ENCODE measurements at regions not wholly inside any gene's neighbourhood (a gene's known extent, or its start where the extent isn't known, plus 50 kb on each side); places are given as distances from the start of the nearest gene placed in this dataset.
"Not testable (repeated sequence)": the region's sequence is repeated elsewhere in the genome, so short reads cannot be mapped to it uniquely, and the experiment has no call there.

DNA sequence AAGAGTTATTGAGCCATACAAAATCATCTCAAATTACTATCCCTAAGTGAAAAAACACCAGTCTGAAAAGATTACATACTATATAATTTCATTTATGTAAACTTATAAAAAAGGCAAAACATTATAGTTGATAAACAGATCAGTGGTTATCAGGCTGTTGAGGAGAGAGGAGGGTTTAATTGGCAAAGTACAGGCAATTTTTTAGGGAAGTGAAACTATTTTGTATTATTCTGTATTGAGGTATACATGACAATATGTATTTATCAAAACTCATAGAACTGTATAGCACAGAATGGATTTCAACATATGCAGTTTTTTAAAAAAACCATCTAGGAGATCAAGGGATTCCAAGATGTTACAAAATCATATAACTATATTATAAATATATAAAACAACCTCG is 403.7 kb downstream of the LTN1 start:
- Mint-ChIP-seq H3K27ac (ENCODE audit: unreplicated experiment) (no peak overlapping the region), H3K4me1 (ENCODE audit: low read depth, unreplicated experiment) (no peaks in the 10 kb centered on the region), H3K9me3 (ENCODE audit: unreplicated experiment) (peaks cover 11% of the 10 kb centered on the region), H3K36me3 (ENCODE audit: insufficient read depth, unreplicated experiment) (no peaks in the 10 kb centered on the region), H3K4me3 (ENCODE audit: unreplicated experiment) (no peak overlapping the region), H3K27me3 (ENCODE audit: insufficient read depth, unreplicated experiment) (no peaks in the 10 kb centered on the region)
- ChIA-PET POLR2A (no interaction called here), CTCF (no interaction called here)
- Histone ChIP-seq H3K4me1 (peaks cover 9% of the 10 kb centered on the region; the same call in 1 of the 2 replicates), H3K9me3 (no peaks in the 10 kb centered on the region), H3K36me3 (ENCODE audit: control insufficient read depth, insufficient read depth, low read length) (no peaks in the 10 kb centered on the region), H3K4me3 (ENCODE audit: low read depth, low read length) (no peak overlapping the region), H3K27me3 (replicated peaks; ENCODE audit: control insufficient read depth, insufficient read depth, low read length) (no peaks in the 10 kb centered on the region)
- intact Hi-C loops (cut with micrococcal nuclease; ENCODE audit: unreplicated experiment) = no loop called here
- DNase-seq = no peak
- TF ChIP-seq, protein P1, sequence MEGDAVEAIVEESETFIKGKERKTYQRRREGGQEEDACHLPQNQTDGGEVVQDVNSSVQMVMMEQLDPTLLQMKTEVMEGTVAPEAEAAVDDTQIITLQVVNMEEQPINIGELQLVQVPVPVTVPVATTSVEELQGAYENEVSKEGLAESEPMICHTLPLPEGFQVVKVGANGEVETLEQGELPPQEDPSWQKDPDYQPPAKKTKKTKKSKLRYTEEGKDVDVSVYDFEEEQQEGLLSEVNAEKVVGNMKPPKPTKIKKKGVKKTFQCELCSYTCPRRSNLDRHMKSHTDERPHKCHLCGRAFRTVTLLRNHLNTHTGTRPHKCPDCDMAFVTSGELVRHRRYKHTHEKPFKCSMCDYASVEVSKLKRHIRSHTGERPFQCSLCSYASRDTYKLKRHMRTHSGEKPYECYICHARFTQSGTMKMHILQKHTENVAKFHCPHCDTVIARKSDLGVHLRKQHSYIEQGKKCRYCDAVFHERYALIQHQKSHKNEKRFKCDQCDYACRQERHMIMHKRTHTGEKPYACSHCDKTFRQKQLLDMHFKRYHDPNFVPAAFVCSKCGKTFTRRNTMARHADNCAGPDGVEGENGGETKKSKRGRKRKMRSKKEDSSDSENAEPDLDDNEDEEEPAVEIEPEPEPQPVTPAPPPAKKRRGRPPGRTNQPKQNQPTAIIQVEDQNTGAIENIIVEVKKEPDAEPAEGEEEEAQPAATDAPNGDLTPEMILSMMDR (IDR thresholded peaks at IDR 0.05; ENCODE audit: insufficient read depth in 1 of 2, low read depth in 1 of 2, low read length in 1 of 2, severe bottlenecking in 1 of 2, unreplicated experiment in 1 of 2) = no peak
- BruUV-seq (replicated peaks) = no TSS peak

DNA sequence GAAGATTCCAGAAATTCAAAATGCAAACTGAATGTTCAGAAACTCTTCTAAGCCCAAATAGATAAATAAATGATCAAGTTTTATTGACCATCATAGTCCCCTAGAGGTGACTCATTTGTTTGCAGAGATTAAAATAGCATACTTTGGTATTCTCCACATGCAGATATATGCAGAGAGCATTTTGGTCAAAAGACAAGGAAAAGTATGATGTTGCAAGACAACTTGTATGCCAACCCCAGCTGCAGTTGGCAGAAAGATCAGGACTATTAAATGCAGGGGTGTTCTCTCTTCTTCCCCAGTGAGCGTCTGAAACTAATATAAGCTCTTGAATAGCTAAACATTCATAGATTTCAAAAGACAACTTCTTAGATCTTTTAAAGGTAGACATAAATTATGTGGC is 404.9 kb downstream of the LTN1 start:
- Mint-ChIP-seq H3K27me3 (ENCODE audit: insufficient read depth, unreplicated experiment) (no peaks in the 10 kb centered on the region), H3K9me3 (ENCODE audit: unreplicated experiment) (peaks cover 11% of the 10 kb centered on the region), H3K4me1 (ENCODE audit: low read depth, unreplicated experiment) (no peaks in the 10 kb centered on the region), H3K27ac (ENCODE audit: unreplicated experiment) (no peak overlapping the region), H3K36me3 (ENCODE audit: insufficient read depth, unreplicated experiment) (no peaks in the 10 kb centered on the region), H3K4me3 (ENCODE audit: unreplicated experiment) (no peak overlapping the region)
- H3K4me1 ChIP-seq = peaks cover 9% of the 10 kb centered on the region; the same call in 1 of the 2 replicates
- no TSS peak for BruUV-seq (replicated peaks)
- TF ChIP-seq, protein P1 (IDR thresholded peaks at IDR 0.05; ENCODE audit: insufficient read depth in 1 of 2, low read depth in 1 of 2, low read length in 1 of 2, severe bottlenecking in 1 of 2, unreplicated experiment in 1 of 2) = no peak
- H3K4me3 ChIP-seq (ENCODE audit: low read depth, low read length) = no peak overlapping the region
- intact Hi-C loops (cut with micrococcal nuclease; ENCODE audit: unreplicated experiment) = no loop called here
- no peaks in the 10 kb centered on the region for H3K9me3 ChIP-seq
- ChIA-PET POLR2A (no interaction called here), CTCF (no interaction called here)
- no peaks in the 10 kb centered on the region for H3K27me3 ChIP-seq (replicated peaks; ENCODE audit: control insufficient read depth, insufficient read depth, low read length)
- H3K36me3 ChIP-seq (ENCODE audit: control insufficient read depth, insufficient read depth, low read length) = no peaks in the 10 kb centered on the region
- DNase-seq = no peak

DNA sequence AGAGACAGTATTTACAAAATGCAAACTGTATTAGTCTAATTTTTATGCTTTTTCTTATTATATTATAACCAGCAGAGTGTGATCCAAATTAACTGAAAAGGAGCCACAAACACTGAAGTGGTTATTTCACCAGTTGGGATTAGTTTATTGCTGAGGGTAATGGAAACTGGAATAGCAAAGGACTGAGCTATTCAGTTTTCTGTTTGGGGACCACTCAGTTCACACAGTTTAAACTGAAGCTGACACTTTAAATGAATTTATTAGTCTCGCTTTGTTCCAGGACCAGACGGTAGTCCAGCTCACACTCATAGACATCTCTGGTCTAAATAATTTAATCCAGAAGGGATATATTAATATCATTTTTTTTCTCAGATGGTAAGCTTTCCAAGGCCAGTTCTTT is 410.7 kb downstream of the LTN1 start:
- ChIA-PET POLR2A (no interaction called here), CTCF (interaction anchor here (1.8 kb wide), 1 partner anchor 164 kb away, joined by 4 read pairs; no protein-coding TSS in a partner anchor)
- Histone ChIP-seq H3K27me3 (replicated peaks; ENCODE audit: control insufficient read depth, insufficient read depth, low read length) (no peaks in the 10 kb centered on the region), H3K4me3 (ENCODE audit: low read depth, low read length) (no peak overlapping the region), H3K4me1 (no peaks in the 10 kb centered on the region), H3K9me3 (no peaks in the 10 kb centered on the region), H3K36me3 (ENCODE audit: control insufficient read depth, insufficient read depth, low read length) (no peaks in the 10 kb centered on the region)
- intact Hi-C loops (cut with micrococcal nuclease; ENCODE audit: unreplicated experiment) = no loop called here
- H3K36me3 Mint-ChIP-seq (ENCODE audit: insufficient read depth, unreplicated experiment) = no peaks in the 10 kb centered on the region
- TF ChIP-seq, protein P1 (IDR thresholded peaks at IDR 0.05; ENCODE audit: insufficient read depth in 1 of 2, low read depth in 1 of 2, low read length in 1 of 2, severe bottlenecking in 1 of 2, unreplicated experiment in 1 of 2) = no peak
- no peaks in the 10 kb centered on the region for H3K4me1 Mint-ChIP-seq (ENCODE audit: low read depth, unreplicated experiment)
- H3K9me3 Mint-ChIP-seq (ENCODE audit: unreplicated experiment) = peaks cover 11% of the 10 kb centered on the region
- no peaks in the 10 kb centered on the region for H3K27me3 Mint-ChIP-seq (ENCODE audit: insufficient read depth, unreplicated experiment)
- BruUV-seq (replicated peaks) = no TSS peak
- H3K4me3 Mint-ChIP-seq (ENCODE audit: unreplicated experiment) = no peak overlapping the region
- no peak overlapping the region for H3K27ac Mint-ChIP-seq (ENCODE audit: unreplicated experiment)
- DNase-seq = no peak

DNA sequence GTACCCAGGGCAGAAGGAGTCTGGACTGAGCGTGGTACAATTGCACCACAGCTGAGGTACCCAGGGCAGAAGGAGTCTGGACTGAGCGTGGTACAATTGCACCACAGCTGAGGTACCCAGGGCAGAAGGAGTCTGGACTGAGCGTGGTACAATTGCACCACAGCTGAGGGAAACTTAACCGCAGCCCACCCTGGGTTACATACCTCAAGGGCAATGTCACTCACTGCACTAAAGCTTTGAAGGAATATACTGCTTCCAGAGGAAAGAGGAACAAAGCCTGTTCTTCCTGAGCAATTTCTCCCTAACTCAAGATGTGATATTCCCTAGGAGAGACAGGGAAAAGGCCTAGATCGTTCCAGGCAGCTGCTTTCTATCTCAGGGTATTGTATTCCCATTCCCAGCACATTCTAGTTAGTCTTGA is 411.4 kb downstream of the LTN1 start:
- H3K4me1 ChIP-seq; intact Hi-C loops (cut with micrococcal nuclease; ENCODE audit: unreplicated experiment); BruUV-seq (replicated peaks); H3K4me1 Mint-ChIP-seq (ENCODE audit: low read depth, unreplicated experiment); H3K36me3 Mint-ChIP-seq (ENCODE audit: insufficient read depth, unreplicated experiment); DNase-seq; POLR2A ChIA-PET; H3K9me3 ChIP-seq; H3K4me3 ChIP-seq (ENCODE audit: low read depth, low read length); H3K36me3 ChIP-seq (ENCODE audit: control insufficient read depth, insufficient read depth, low read length); H3K4me3 Mint-ChIP-seq (ENCODE audit: unreplicated experiment); H3K27ac Mint-ChIP-seq (ENCODE audit: unreplicated experiment); H3K27me3 ChIP-seq (replicated peaks; ENCODE audit: control insufficient read depth, insufficient read depth, low read length); H3K27me3 Mint-ChIP-seq (ENCODE audit: insufficient read depth, unreplicated experiment): not testable (repeated sequence)
- CTCF ChIA-PET = interaction anchor here (1.8 kb wide), 1 partner anchor 164 kb away, joined by 4 read pairs; no protein-coding TSS in a partner anchor
- H3K9me3 Mint-ChIP-seq (ENCODE audit: unreplicated experiment) = peaks cover 11% of the 10 kb centered on the region

All from Caco-2 (cell line).